Large intestine (tissue), 3 donors: ENCODE measurements at regions not wholly inside any gene's neighbourhood (a gene's known extent, or its start where the extent isn't known, plus 50 kb on each side); places are given as distances from the start of the nearest gene placed in this dataset.

Experiments
- DNase-seq, 2 donors: peaks; one replicate each; pipeline versions ENCODE4 v3.0.0 to v3.0.0-alpha.2; 2013
- H3K27ac ChIP-seq: one replicate; pipeline ENCODE4 v1.5.1; 2013; ENCODE audit warnings: low read length
- H3K27me3 ChIP-seq: 2 replicates; pipeline ENCODE4 v1.6.1; 2013; ENCODE audit warnings: low read length; ENCODE audit not compliant: control insufficient read depth, insufficient read depth
- H3K36me3 ChIP-seq: 2 replicates; pipeline ENCODE4 v1.6.1; 2013; ENCODE audit warnings: low read length; ENCODE audit not compliant: control insufficient read depth, insufficient read depth
- H3K4me1 ChIP-seq: one replicate; pipeline ENCODE4 v1.6.1; 2013; ENCODE audit warnings: low read length; ENCODE audit not compliant: control insufficient read depth, insufficient read depth
- H3K4me3 ChIP-seq: one replicate; pipeline ENCODE4 v1.5.1; 2013; ENCODE audit warnings: low read length
- H3K9me3 ChIP-seq: one replicate; pipeline ENCODE4 v1.6.1; 2013; ENCODE audit warnings: mild to moderate bottlenecking, low read depth, low read length, moderate library complexity; ENCODE audit not compliant: control insufficient read depth
- WGBS: methylation state at CpG from one replicate; pipeline ENCODE4 v1.1.5; 2013; ENCODE audit warnings: low lambda C conversion rate; ENCODE audit not compliant: insufficient coverage; 5-methylcytosine and 5-hydroxymethylcytosine counted together

DNA sequence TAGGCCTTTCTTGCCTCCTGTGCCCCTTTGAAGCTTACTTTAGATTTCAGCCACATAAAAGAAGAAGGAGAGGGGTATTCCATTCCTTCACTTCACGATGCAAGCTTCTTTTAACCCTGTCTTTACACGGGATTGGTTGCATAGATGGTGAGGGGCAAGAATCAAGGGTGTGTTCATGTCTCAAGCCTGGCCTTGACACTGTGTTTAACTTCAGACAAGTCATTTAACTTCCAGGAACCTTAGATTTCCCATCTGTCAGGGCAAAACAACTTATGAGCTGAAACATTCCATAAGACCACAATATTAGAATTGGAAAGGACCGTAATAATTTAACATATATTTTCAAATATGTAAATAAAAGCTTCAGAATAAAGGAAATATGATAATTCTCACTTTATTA is 344.5 kb downstream of the MFSD1 start:
- WGBS: 100% methylated on average over 1 of the region's 3 CpGs
- no peak for DNase-seq

DNA sequence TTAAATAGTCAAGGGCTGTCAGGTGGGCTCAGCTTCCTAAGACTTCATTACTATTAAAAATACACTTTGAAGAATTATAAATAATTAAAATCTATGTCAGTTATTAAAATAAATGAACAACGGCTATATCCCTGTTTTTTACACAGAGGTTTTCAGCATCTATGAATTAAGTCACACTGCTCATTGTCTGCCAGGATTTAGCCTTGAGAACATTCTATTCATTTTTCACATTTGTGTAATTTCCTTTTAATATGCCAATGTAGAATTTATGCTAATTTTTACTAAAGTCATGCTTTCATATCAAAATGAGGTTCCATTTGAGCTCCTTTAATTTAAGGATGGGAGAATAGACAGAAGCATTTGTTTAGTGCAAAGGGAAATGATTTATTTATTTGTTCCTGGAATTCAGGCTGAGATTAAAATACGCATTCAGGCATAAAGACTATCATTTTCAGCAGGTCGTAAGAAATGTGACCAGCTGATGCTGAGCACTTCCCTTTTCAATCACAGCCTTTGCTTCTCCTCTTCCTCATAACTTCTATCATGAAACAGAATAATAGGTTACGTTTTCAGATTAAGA is 345.1 kb downstream of the MFSD1 start:
- no peaks in the 10 kb centered on the region for H3K36me3 ChIP-seq

More for the DNA sequence above, 344.5 kb downstream of the MFSD1 start:
- Histone ChIP-seq H3K36me3 (no peaks in the 10 kb centered on the region), H3K27me3 (no peaks in the 10 kb centered on the region), H3K4me1 (no peaks in the 10 kb centered on the region), H3K9me3 (no peaks in the 10 kb centered on the region), H3K27ac (no peak overlapping the region), H3K4me3 (no peak overlapping the region)

DNA sequence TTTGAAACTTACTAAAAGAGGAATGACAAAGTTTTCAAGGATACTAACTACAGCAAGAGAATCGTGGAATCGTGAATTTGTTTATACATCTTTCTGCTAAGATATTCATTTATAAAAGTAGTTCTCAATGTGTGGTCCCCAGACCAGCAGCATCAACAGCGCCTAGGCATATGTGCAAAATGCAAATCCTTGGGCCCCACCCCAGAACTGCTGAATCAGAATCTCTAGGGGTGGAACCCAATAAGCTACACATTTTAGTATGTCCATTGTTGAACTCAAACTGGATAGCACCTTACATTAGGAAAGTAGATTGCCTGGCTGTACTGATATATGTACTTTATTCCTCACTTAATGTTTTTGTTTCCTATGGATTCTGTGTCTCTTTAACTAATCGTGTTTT is 346.0 kb downstream of the MFSD1 start:
- 100% methylated on average over 1 of the region's 4 CpGs for WGBS
- H3K36me3 ChIP-seq: no peaks in the 10 kb centered on the region
- H3K9me3 ChIP-seq: no peaks in the 10 kb centered on the region
- DNase-seq: no peak
- no peaks in the 10 kb centered on the region for H3K4me1 ChIP-seq
- no peak overlapping the region for H3K4me3 ChIP-seq
- no peak overlapping the region for H3K27ac ChIP-seq
- H3K27me3 ChIP-seq: no peaks in the 10 kb centered on the region

More for the DNA sequence above, 345.1 kb downstream of the MFSD1 start:
- no peaks in the 10 kb centered on the region for H3K4me1 ChIP-seq
- 83% methylated on average over 1 of the region's 4 CpGs for WGBS
- DNase-seq: no peak
- H3K27ac ChIP-seq: no peak overlapping the region
- no peak overlapping the region for H3K4me3 ChIP-seq
- H3K27me3 ChIP-seq: no peaks in the 10 kb centered on the region
- no peaks in the 10 kb centered on the region for H3K9me3 ChIP-seq

DNA sequence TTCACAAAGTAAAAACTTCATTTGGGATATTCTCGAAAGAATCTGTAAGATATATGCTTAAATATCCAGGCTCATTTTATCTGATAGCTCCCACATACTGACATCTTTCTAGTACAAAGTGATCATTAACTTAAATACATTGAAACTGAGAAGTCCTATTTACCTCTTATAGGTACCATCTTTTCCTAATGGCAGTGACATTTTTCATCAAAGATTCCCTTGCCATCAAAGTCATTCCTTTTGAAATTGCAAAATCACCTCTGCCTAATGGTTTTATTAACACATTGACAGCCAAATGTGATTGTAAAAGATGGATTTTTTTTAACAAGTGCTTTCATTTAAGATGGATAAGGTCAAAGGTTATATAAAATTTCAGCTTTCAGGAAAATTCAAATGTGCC is 346.6 kb downstream of the MFSD1 start:
- no peaks in the 10 kb centered on the region for H3K9me3 ChIP-seq
- WGBS: no CpG with 5 or more reads among the region's 1 CpG
- H3K4me1 ChIP-seq: no peaks in the 10 kb centered on the region
- no peak for DNase-seq
- H3K27ac ChIP-seq: no peak overlapping the region
- no peaks in the 10 kb centered on the region for H3K27me3 ChIP-seq
- no peak overlapping the region for H3K4me3 ChIP-seq
- H3K36me3 ChIP-seq: no peaks in the 10 kb centered on the region

DNA sequence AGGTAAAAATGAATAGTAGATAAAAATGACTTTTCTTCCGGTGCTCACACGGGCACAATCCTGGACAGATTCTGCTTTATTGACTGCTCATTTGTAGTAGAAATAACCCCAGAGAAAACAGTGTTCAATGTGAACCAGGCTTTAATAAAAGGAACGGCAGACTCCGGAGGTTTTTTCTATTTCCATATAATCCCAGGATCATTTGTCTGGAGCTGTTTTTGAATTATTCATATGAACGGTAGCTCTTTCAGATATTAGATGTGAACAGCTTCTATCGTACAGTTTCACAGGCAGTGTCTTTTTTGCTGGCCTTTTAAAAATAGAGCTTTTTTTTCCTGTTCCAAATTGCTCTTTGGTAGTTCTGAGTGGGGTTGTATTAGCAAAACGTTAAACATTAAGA is 347.3 kb downstream of the MFSD1 start:
- no peaks in the 10 kb centered on the region for H3K9me3 ChIP-seq
- no peaks in the 10 kb centered on the region for H3K4me1 ChIP-seq
- no peak overlapping the region for H3K4me3 ChIP-seq
- no peak overlapping the region for H3K27ac ChIP-seq
- H3K27me3 ChIP-seq: no peaks in the 10 kb centered on the region
- 78% methylated on average over 4 of the region's 7 CpGs for WGBS
- no peaks in the 10 kb centered on the region for H3K36me3 ChIP-seq
- DNase-seq: no peak

DNA sequence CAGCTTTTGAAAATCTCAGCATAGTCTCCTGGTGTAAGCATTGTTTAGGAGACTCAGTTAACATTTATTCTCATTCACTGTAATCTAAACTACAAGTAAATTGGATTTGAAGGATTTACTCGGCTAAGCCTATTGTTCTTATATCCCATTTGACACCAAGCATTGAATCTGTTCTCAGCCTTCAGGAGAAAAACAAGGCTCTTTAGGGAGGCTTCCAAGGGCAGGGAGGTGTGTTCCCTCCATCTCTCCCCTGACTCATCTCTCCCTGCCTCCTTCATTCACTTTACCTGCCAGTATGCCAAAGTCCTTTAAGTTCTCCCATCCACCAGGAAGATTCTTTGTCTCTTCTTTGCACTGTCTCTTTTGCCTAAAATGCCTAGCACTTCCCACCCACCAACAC is 347.8 kb downstream of the MFSD1 start:
- no CpG with 5 or more reads among the region's 1 CpG for WGBS
- Histone ChIP-seq H3K4me1 (no peaks in the 10 kb centered on the region), H3K4me3 (no peak overlapping the region), H3K9me3 (no peaks in the 10 kb centered on the region), H3K27ac (no peak overlapping the region), H3K27me3 (no peaks in the 10 kb centered on the region), H3K36me3 (no peaks in the 10 kb centered on the region)
- DNase-seq: no peak

DNA sequence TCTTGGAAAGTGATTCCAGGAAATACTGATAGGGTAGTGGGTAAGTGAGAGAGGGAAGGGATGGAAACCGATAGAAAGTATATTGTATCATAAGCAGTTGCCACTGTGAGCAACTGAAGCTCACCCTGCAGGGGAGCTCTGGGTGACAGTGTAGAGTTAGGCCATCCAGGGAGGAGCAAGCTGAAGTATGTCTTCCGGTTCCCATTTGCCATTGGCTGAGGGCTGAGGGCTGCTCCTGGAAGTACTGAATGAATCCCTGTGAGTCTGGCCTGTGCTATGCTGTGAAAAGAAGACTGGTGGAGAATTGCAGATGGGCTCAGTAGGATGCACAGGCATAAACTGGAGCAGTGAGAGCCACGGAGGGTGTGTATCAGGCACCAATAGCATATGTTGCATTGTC is 348.3 kb downstream of the MFSD1 start:
- Histone ChIP-seq H3K27me3 (no peaks in the 10 kb centered on the region), H3K4me1 (no peaks in the 10 kb centered on the region), H3K36me3 (no peaks in the 10 kb centered on the region), H3K4me3 (no peak overlapping the region), H3K27ac (no peak overlapping the region), H3K9me3 (no peaks in the 10 kb centered on the region)
- no CpG with 5 or more reads among the region's 3 CpGs for WGBS
- DNase-seq: no peak

DNA sequence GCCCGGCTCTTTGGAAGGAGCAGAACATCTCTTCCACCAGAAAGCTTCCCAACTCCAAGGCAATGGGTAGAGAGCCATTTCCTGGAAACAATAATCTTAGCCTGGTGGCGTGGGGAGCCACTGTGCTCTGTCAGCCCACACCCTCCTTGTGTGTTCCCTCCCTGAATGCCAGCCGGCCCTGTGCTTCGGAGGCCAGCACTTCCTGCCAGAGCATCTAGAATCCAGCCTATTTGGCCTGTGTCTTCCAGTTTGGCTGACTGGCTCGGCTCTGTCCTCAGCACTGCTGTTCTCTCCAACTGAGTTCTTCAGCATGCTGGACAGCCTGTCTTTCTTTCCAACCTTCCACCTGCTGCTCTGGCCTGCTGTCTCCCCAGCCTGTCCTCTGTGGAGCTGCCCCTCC is 349.3 kb downstream of the MFSD1 start:
- Histone ChIP-seq H3K27ac (no peak overlapping the region), H3K27me3 (no peaks in the 10 kb centered on the region), H3K4me3 (no peak overlapping the region), H3K4me1 (no peaks in the 10 kb centered on the region), H3K36me3 (no peaks in the 10 kb centered on the region), H3K9me3 (no peaks in the 10 kb centered on the region)
- DNase-seq: no peak
- no CpG with 5 or more reads among the region's 5 CpGs for WGBS

DNA sequence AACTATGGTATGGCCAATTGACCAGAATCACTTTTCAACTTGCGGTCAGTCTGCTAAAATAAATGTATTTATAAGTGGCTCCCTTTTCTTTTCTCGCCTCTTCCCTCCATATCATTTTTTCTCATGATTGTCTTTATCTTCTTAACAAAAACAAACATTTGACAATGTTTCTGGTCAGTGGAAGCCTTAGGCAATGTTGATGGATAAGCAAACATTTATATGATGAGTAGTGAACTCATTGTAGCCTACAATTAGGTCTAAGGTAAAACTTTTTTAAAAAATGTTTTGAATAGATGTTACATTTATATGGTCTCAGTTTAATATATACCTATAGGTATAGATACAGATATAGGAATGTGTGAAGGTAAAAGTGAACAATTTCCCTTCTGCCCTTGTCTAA is 355.4 kb downstream of the MFSD1 start:
- no peak for DNase-seq
- H3K4me3 ChIP-seq: no peak overlapping the region
- H3K4me1 ChIP-seq: no peaks in the 10 kb centered on the region
- H3K36me3 ChIP-seq: no peaks in the 10 kb centered on the region
- no peak overlapping the region for H3K27ac ChIP-seq
- no peaks in the 10 kb centered on the region for H3K9me3 ChIP-seq
- 71% methylated on average over 1 of the region's 2 CpGs for WGBS
- no peaks in the 10 kb centered on the region for H3K27me3 ChIP-seq

DNA sequence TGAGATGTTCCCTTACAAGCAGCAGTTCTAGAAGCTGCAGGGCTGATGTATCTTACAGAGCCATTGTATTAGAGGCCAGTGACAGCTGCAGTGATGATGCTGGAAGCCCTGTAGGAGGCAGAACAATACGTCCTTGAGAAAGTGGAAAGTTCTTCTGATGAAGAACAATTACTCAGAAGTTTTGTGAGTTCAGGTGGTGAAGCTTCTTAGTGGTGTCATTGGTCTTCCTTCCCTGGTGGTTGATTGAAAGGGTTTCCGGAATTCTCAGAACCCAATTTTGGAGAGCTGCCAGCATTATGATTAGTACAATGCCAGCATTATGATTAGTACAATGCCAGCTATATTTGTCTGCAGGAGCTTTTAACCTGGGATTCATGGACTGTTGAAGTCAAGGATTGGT is 356.4 kb downstream of the MFSD1 start:
- no CpG with 5 or more reads among the region's 2 CpGs for WGBS

DNA sequence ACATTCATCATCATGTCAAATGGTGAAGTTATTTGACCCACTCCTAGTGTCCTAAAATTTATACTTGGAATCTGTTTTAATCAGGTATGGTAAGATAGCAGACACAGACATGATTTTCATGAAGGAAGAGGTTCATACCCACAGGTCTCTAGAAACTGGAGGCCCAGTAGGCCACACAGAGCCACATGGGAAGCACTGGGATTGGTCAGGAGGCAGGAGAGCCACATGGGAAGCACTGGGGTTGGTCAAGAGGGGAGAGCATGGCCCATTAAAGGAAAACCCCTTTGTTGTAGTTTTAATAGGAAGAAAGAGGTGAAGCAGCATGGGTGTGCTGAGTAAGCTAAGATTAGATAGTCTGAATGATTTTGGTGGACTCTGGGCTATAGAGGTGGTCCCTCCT is 356.9 kb downstream of the MFSD1 start:
- Histone ChIP-seq H3K27me3 (no peaks in the 10 kb centered on the region), H3K27ac (no peak overlapping the region), H3K36me3 (no peaks in the 10 kb centered on the region), H3K4me3 (no peak overlapping the region), H3K4me1 (no peaks in the 10 kb centered on the region), H3K9me3 (no peaks in the 10 kb centered on the region)
- no peak for DNase-seq

More for the DNA sequence above, 356.4 kb downstream of the MFSD1 start:
- Histone ChIP-seq H3K27ac (no peak overlapping the region), H3K9me3 (no peaks in the 10 kb centered on the region), H3K36me3 (no peaks in the 10 kb centered on the region), H3K4me1 (no peaks in the 10 kb centered on the region), H3K27me3 (no peaks in the 10 kb centered on the region), H3K4me3 (no peak overlapping the region)
- no peak for DNase-seq
